Aorta (tissue), 5 donors: ENCODE measurements at regions not wholly inside any gene's neighbourhood (a gene's known extent, or its start where the extent isn't known, plus 50 kb on each side); places are given as distances from the start of the nearest gene placed in this dataset.
"Not testable (repeated sequence)": the region's sequence is repeated elsewhere in the genome, so short reads cannot be mapped to it uniquely, and the experiment has no call there.

Experiments
- ATAC-seq: fragments of 200-7000 bp; cut with Tn5 transposase; one replicate; pipeline ENCODE4 v1.9.1; 2022; ENCODE audit warnings: moderate library complexity; ENCODE audit not compliant: low FRiP score
- DNase-seq, 2 donors: peaks; one replicate each; pipeline ENCODE4 v3.0.0-alpha.2; 2020
- H3K27ac ChIP-seq, 2 donors: one replicate each; pipeline ENCODE4 v1.5.1; 2013; ENCODE audit warnings: low read length in 2 of 2, mild to moderate bottlenecking in 2 of 2, moderate library complexity in 2 of 2, control low read depth in 1 of 2, inconsistent platforms in 1 of 2, low read depth in 1 of 2
- H3K27me3 ChIP-seq, 2 donors: one replicate each; pipeline ENCODE4 v1.6.1; 2013; ENCODE audit warnings: control low read depth in 1 of 2, low read length in 1 of 2, mild to moderate bottlenecking in 1 of 2, moderate library complexity in 1 of 2; ENCODE audit not compliant: insufficient read depth in 2 of 2, control insufficient read depth in 1 of 2
- H3K36me3 ChIP-seq, 2 donors: one replicate each; pipeline ENCODE4 v1.6.1; 2013; ENCODE audit warnings: control low read depth in 1 of 2, low read length in 1 of 2, mild to moderate bottlenecking in 1 of 2; ENCODE audit not compliant: insufficient read depth in 2 of 2, control insufficient read depth in 1 of 2
- H3K4me1 ChIP-seq, 2 donors: one replicate each; pipeline ENCODE4 v1.6.1; 2013; ENCODE audit warnings: low read length in 2 of 2, control low read depth in 1 of 2, mild to moderate bottlenecking in 1 of 2, moderate library complexity in 1 of 2; ENCODE audit not compliant: insufficient read depth in 2 of 2, control insufficient read depth in 1 of 2
- H3K4me3 ChIP-seq, 2 donors: one replicate each; pipeline ENCODE4 v1.5.1; 2013; ENCODE audit warnings: low read length in 2 of 2, control low read depth in 1 of 2, mild to moderate bottlenecking in 1 of 2
- H3K9me3 ChIP-seq: one replicate; pipeline ENCODE4 v1.6.1; 2013; ENCODE audit warnings: mild to moderate bottlenecking, low read length; ENCODE audit not compliant: control insufficient read depth
- WGBS, 2 donors: extraction: QIAGEN DNeasy Blood & Tissue Kit; methylation state at CpG; one replicate each; pipeline ENCODE4 v1.1.7; 2013; 5-methylcytosine and 5-hydroxymethylcytosine counted together
- intact Hi-C, 2 donors: fragments of 100-400 bp; cut with DNase I; formaldehyde crosslinking; loops; one replicate each; pipeline versions ENCODE4 v1.14.2 to v1.15.0; 2022
- donor health status: healthy with polysubstance abuse.
- donor health status: Bipolar disorder and iron deficiency.
- donor health status: DM: no; HTN: no; CAD: no.
- donor health status: DM: no; HTN: no; CAD: no.
- donor health status: DM: yes; HTN: yes; CAD: no.

GRCh38 chr2:90011101-90011443, 1319.6 kb downstream of the RPIA start:
- DNase-seq, ATAC-seq, H3K27ac ChIP-seq, H3K9me3 ChIP-seq, H3K36me3 ChIP-seq, intact Hi-C loops, H3K27me3 ChIP-seq, H3K4me1 ChIP-seq, H3K4me3 ChIP-seq: not testable (repeated sequence)

GRCh38 chr2:90019908-90020307, 1328.4 kb downstream of the RPIA start:
- ATAC-seq, H3K27me3 ChIP-seq, H3K4me3 ChIP-seq, H3K9me3 ChIP-seq, H3K4me1 ChIP-seq, intact Hi-C loops, H3K27ac ChIP-seq, DNase-seq, H3K36me3 ChIP-seq: not testable (repeated sequence)
- 18 to 39% methylated on average over 1 of the region's 1 CpG for WGBS, 2 donors

- H3K9me3 ChIP-seq, H3K4me3 ChIP-seq, H3K27me3 ChIP-seq, H3K4me1 ChIP-seq, ATAC-seq, H3K27ac ChIP-seq, H3K36me3 ChIP-seq, DNase-seq, intact Hi-C loops: not testable (repeated sequence)
- WGBS, 2 donors = 7% methylated on average over 4 to 6 of the region's 9 CpGs
Measured at GRCh38 chr2:90021234-90021633, 1329.8 kb downstream of the RPIA start.

- H3K27me3 ChIP-seq, H3K36me3 ChIP-seq, H3K4me1 ChIP-seq, H3K27ac ChIP-seq, H3K4me3 ChIP-seq, DNase-seq, intact Hi-C loops, H3K9me3 ChIP-seq: not testable (repeated sequence)
- peak; percentile 61 for ATAC-seq
- WGBS, 2 donors = 22 to 32% methylated on average over 3 of the region's 3 CpGs
Measured at GRCh38 chr2:90027231-90027643, 1335.8 kb downstream of the RPIA start.

GRCh38 chr2:90028381-90029079, 1337.1 kb downstream of the RPIA start:
- WGBS, 2 donors = 64 to 67% methylated on average over 8 of the region's 8 CpGs
- peak; percentile 40 for ATAC-seq
- H3K36me3 ChIP-seq, H3K27ac ChIP-seq, H3K4me1 ChIP-seq, H3K9me3 ChIP-seq, H3K4me3 ChIP-seq, intact Hi-C loops, H3K27me3 ChIP-seq: not testable (repeated sequence)
- DNase-seq = peak in 1 of 2 donors; percentile 64

GRCh38 chr2:90029080-90029428, 1337.6 kb downstream of the RPIA start:
- 90 to 92% methylated on average over 1 of the region's 1 CpG for WGBS, 2 donors
- ATAC-seq, H3K27me3 ChIP-seq, H3K36me3 ChIP-seq, intact Hi-C loops, H3K9me3 ChIP-seq, H3K27ac ChIP-seq, DNase-seq, H3K4me1 ChIP-seq, H3K4me3 ChIP-seq: not testable (repeated sequence)

- ATAC-seq, H3K27ac ChIP-seq, H3K4me1 ChIP-seq, H3K9me3 ChIP-seq, H3K36me3 ChIP-seq, intact Hi-C loops, H3K4me3 ChIP-seq, H3K27me3 ChIP-seq: not testable (repeated sequence)
- WGBS, 2 donors = 71 to 74% methylated on average over 2 of the region's 2 CpGs
- peak in 1 of 2 donors; percentile 47 for DNase-seq
Measured at GRCh38 chr2:90032269-90032668, 1340.8 kb downstream of the RPIA start.

GRCh38 chr2:90036335-90036734, 1344.9 kb downstream of the RPIA start:
- peak; percentile 50 for ATAC-seq
- 48 to 63% methylated on average over 1 of the region's 1 CpG for WGBS, 2 donors
- intact Hi-C loops, H3K4me3 ChIP-seq, DNase-seq, H3K27ac ChIP-seq, H3K27me3 ChIP-seq, H3K36me3 ChIP-seq, H3K4me1 ChIP-seq, H3K9me3 ChIP-seq: not testable (repeated sequence)

GRCh38 chr2:90039093-90039492, 1347.6 kb downstream of the RPIA start:
- DNase-seq, H3K27ac ChIP-seq, ATAC-seq, H3K4me1 ChIP-seq, H3K4me3 ChIP-seq, H3K36me3 ChIP-seq, H3K9me3 ChIP-seq, H3K27me3 ChIP-seq, intact Hi-C loops: not testable (repeated sequence)
- 64 to 66% methylated on average over 4 of the region's 4 CpGs for WGBS, 2 donors
